GM12878 (cell line): ENCODE measurements at regions not wholly inside any gene's neighbourhood (a gene's known extent, or its start where the extent isn't known, plus 50 kb on each side); places are given as distances from the start of the nearest gene placed in this dataset.

Experiments
- ATAC-seq: fragments of 200-7000 bp; cut with Tn5 transposase; 3 replicates; pipeline ENCODE4 v1.9.1; 2020; ENCODE audit warnings: mild to moderate bottlenecking, moderate library complexity
- BruUV-seq: library from RNA; stranded (reverse); fragments of 400-500 nt; replicated peaks from 2 replicates; lab custom pipeline; 2021; lab: Mats Ljungman, UMichigan
- CTCF ChIA-PET: fragments of 300-600 bp; sonication (Branson Sonifier 250); formaldehyde crosslinking; extraction: SDS; loops from one replicate; lab custom pipeline; 2021; ENCODE audit warnings: inconsistent platforms; lab: Yijun Ruan, JAX
- POLR2A ChIA-PET: fragments of 350-600 bp; formaldehyde crosslinking; extraction: SDS; loops from one replicate; lab custom pipeline; 2021; ENCODE audit warnings: inconsistent platforms; lab: Charles Lee
- RAD21 ChIA-PET: fragments of 300-600 bp; sonication (Branson Sonifier 250); formaldehyde crosslinking; loops from one replicate; lab custom pipeline; 2023; ENCODE audit warnings: antibody characterized with exemption; ENCODE audit not compliant: unreplicated experiment; lab: Charles Lee
- SMC1A ChIA-PET: fragments of 300-600 bp; sonication (Branson Sonifier 250); formaldehyde crosslinking; loops from one replicate; lab custom pipeline; 2023; ENCODE audit not compliant: unreplicated experiment, uncharacterized antibody; lab: Charles Lee
- DNase-seq: peaks from one replicate; pipeline ENCODE4 v3.0.0-alpha.2; 2011; ENCODE audit warnings: low read depth, low spot score
- FAIRE-seq: peaks from 3 replicates; lab custom pipeline; 2011; peaks lifted over from hg19 to GRCh38; lab: Jason Lieb, UNC
- H2AFZ ChIP-seq: 2 replicates; pipeline ENCODE4 v1.6.0; 2011; ENCODE audit warnings: low read depth, low read length, control low read depth; ENCODE audit not compliant: control insufficient read depth
- H3K27ac ChIP-seq: 2 replicates; pipeline ENCODE4 v1.5.1; 2011; ENCODE audit warnings: control low read depth; ENCODE audit not compliant: control insufficient read depth, insufficient read depth
- H3K27me3 ChIP-seq, 2 experiments: replicated peaks in 1 of 2; 2 replicates each; pipeline versions ENCODE4 v1.6.0 to v1.6.1; 2011; ENCODE audit warnings: low read length in 1 of 2; ENCODE audit not compliant: control insufficient read depth in 2 of 2, insufficient read depth in 2 of 2
- H3K36me3 ChIP-seq, 2 experiments: 2 replicates each; pipeline ENCODE4 v1.5.1; 2011; ENCODE audit warnings: low read length in 1 of 2; ENCODE audit not compliant: control insufficient read depth in 2 of 2, insufficient read depth in 2 of 2
- H3K4me1 ChIP-seq: 2 replicates; pipeline ENCODE4 v1.6.1; 2011; ENCODE audit warnings: mild to moderate bottlenecking, low read length, moderate library complexity, mixed read lengths; ENCODE audit not compliant: control insufficient read depth, insufficient read depth
- H3K4me2 ChIP-seq: 2 replicates; pipeline ENCODE4 v1.6.0; 2011; ENCODE audit warnings: control low read depth; ENCODE audit not compliant: control insufficient read depth, insufficient read depth
- H3K4me3 ChIP-seq: fragments of 200-600 bp; sonication (generic); 2 replicates; pipeline ENCODE4 v1.5.1; 2016
- H3K79me2 ChIP-seq: 2 replicates; pipeline ENCODE4 v1.6.0; 2011; ENCODE audit warnings: low read length; ENCODE audit not compliant: control insufficient read depth, insufficient read depth
- H3K9ac ChIP-seq: 2 replicates; pipeline ENCODE4 v1.8.0; 2011; ENCODE audit warnings: low read length, control low read depth, mixed read lengths; ENCODE audit not compliant: control insufficient read depth, insufficient read depth
- H3K9me3 ChIP-seq: replicated peaks from 3 replicates; pipeline ENCODE4 v1.5.1; 2011; ENCODE audit warnings: mild to moderate bottlenecking, low read length; ENCODE audit not compliant: control insufficient read depth, insufficient read depth
- H4K20me1 ChIP-seq: 2 replicates; pipeline ENCODE4 v1.6.0; 2011; ENCODE audit not compliant: control insufficient read depth, insufficient read depth
- CREM ChIP-seq: IDR thresholded peaks from 2 replicates; pipeline ENCODE4 v1.6.1; 2014; ENCODE audit warnings: antibody characterized with exemption, low read depth
- CUX1 ChIP-seq: IDR thresholded peaks from 2 replicates; pipeline ENCODE4 v1.6.1; 2012; ENCODE audit warnings: improper control_type of control experiment, low read depth, low read length; ENCODE audit not compliant: insufficient replicate concordance
- NR2F1 ChIP-seq: fragments of 450-650 bp; conservative IDR thresholded peaks from 2 replicates; pipeline ENCODE4 v1.6.1; 2017; ENCODE audit warnings: mild to moderate bottlenecking
- SIN3A ChIP-seq: IDR thresholded peaks from 2 replicates; pipeline ENCODE4 v1.6.1; 2012; ENCODE audit warnings: low read depth, low read length, improper control_type of control experiment
- SRF ChIP-seq, 2 experiments: IDR thresholded peaks; 2 replicates each; pipeline ENCODE4 v1.6.1; 2011; ENCODE audit warnings: low read depth in 2 of 2, low read length in 2 of 2, mild to moderate bottlenecking in 1 of 2, moderate library complexity in 1 of 2
- ZNF217 ChIP-seq: fragments of 450-650 bp; IDR thresholded peaks from 2 replicates; pipeline ENCODE4 v1.6.1; 2017; ENCODE audit warnings: antibody characterized with exemption, mild to moderate bottlenecking
- WGBS: methylation state at CpG from one replicate; pipeline ENCODE4 v1.1.6; 2016; ENCODE audit warnings: low lambda C conversion rate; ENCODE audit not compliant: insufficient replicate concordance, insufficient coverage; ENCODE audit errors: missing lambda C conversion rate; 5-methylcytosine and 5-hydroxymethylcytosine counted together
- in situ Hi-C: fragments of 300-500 bp; cut with MboI; formaldehyde crosslinking; loops from 9 replicates; pipeline ENCODE4 v1.14.3; 2018; ENCODE audit warnings: mixed read lengths
- intact Hi-C: fragments of 100-400 bp; cut with micrococcal nuclease; formaldehyde crosslinking; loops from one replicate; pipeline ENCODE4 v1.14.2; 2022; ENCODE audit not compliant: unreplicated experiment
- TF ChIP-seq, protein P1 (sequence below): IDR thresholded peaks from 2 replicates; pipeline ENCODE4 v1.6.1; 2011; ENCODE audit warnings: borderline replicate concordance, low read depth, mild to moderate bottlenecking, moderate library complexity, low read length; ENCODE audit not compliant: insufficient read depth, poor library complexity, severe bottlenecking
- TF ChIP-seq, protein P2 (sequence below): fragments of 450-650 bp; IDR thresholded peaks from 2 replicates; pipeline ENCODE4 v1.6.1; 2017; ENCODE audit warnings: mild to moderate bottlenecking, moderate library complexity

DNA sequence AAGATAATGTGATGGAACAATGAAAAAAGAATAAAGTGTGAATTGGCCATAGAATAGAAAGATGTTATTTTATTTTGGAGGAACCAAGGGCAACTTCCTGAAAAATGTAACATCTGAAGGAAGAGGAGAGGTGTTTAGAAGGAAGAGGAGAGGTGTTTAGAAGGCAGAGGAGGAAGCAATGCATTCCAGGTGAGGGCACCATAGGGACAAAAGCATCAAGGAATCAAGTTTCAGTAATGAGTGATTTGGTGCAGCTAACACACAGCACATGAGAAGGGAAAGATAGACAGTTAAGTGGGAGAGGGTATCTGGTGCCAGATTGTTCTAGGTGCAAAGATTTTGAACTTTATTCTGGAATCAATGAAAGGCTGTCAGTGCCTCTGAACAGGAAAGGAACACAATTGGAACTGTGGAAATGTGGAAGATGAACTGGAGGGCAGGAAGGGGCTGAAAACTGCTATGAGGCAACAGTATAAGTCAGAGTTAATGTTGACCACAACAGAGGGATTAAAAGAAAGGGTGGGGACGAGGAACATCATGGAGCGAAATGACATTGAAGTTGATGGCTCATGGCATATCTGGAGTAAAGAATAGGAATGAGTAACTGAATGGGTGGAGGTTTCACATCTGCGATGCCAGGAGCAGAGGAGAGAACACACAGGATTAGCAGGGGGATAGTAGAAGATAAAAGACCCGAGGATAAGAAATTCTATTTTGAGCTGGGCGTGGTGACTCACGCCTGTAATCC lies 326.6 kb downstream of the LRIG3 start:
- Histone ChIP-seq H3K4me1 (no peaks in the 10 kb centered on the region), H2AFZ (no peak overlapping the region), H3K36me3 (no peaks in the 10 kb centered on the region), H3K4me3 (no peak overlapping the region), H3K9me3 (no peaks in the 10 kb centered on the region), H3K79me2 (no peaks in the 10 kb centered on the region), H3K27me3 (no peaks in the 10 kb centered on the region), H3K9ac (no peak overlapping the region), H3K4me2 (no peak overlapping the region), H3K27ac (no peak overlapping the region), H4K20me1 (no peaks in the 10 kb centered on the region)
- 17% methylated on average over 6 of the region's 6 CpGs for WGBS
- in situ Hi-C loops: no loop called here
- SMC1A ChIA-PET: no interaction called here
- no TSS peak for BruUV-seq
- TF ChIP-seq ZNF217 (no peak), SRF (IDR thresholded peaks at IDR 0.05; ENCODE audit: low read depth in 2 of 2, low read length in 2 of 2) (no peak), CREM (no peak), SIN3A (no peak), NR2F1 (no peak), CUX1 (no peak)
- TF ChIP-seq, protein P1, sequence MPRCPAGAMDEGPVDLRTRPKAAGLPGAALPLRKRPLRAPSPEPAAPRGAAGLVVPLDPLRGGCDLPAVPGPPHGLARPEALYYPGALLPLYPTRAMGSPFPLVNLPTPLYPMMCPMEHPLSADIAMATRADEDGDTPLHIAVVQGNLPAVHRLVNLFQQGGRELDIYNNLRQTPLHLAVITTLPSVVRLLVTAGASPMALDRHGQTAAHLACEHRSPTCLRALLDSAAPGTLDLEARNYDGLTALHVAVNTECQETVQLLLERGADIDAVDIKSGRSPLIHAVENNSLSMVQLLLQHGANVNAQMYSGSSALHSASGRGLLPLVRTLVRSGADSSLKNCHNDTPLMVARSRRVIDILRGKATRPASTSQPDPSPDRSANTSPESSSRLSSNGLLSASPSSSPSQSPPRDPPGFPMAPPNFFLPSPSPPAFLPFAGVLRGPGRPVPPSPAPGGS: no peak
- TF ChIP-seq, protein P2, sequence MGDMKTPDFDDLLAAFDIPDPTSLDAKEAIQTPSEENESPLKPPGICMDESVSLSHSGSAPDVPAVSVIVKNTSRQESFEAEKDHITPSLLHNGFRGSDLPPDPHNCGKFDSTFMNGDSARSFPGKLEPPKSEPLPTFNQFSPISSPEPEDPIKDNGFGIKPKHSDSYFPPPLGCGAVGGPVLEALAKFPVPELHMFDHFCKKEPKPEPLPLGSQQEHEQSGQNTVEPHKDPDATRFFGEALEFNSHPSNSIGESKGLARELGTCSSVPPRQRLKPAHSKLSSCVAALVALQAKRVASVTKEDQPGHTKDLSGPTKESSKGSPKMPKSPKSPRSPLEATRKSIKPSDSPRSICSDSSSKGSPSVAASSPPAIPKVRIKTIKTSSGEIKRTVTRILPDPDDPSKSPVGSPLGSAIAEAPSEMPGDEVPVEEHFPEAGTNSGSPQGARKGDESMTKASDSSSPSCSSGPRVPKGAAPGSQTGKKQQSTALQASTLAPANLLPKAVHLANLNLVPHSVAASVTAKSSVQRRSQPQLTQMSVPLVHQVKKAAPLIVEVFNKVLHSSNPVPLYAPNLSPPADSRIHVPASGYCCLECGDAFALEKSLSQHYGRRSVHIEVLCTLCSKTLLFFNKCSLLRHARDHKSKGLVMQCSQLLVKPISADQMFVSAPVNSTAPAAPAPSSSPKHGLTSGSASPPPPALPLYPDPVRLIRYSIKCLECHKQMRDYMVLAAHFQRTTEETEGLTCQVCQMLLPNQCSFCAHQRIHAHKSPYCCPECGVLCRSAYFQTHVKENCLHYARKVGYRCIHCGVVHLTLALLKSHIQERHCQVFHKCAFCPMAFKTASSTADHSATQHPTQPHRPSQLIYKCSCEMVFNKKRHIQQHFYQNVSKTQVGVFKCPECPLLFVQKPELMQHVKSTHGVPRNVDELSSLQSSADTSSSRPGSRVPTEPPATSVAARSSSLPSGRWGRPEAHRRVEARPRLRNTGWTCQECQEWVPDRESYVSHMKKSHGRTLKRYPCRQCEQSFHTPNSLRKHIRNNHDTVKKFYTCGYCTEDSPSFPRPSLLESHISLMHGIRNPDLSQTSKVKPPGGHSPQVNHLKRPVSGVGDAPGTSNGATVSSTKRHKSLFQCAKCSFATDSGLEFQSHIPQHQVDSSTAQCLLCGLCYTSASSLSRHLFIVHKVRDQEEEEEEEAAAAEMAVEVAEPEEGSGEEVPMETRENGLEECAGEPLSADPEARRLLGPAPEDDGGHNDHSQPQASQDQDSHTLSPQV: no peak
- DNase-seq: no peak
- FAIRE-seq: no peak
- CTCF ChIA-PET: no interaction called here
- no peak for ATAC-seq
- intact Hi-C loops: no loop called here
- RAD21 ChIA-PET: no interaction called here
- POLR2A ChIA-PET: no interaction called here
